H1 (cell line): ENCODE measurements at regions not wholly inside any gene's neighbourhood (a gene's known extent, or its start where the extent isn't known, plus 50 kb on each side); places are given as distances from the start of the nearest gene placed in this dataset.

Experiments
- CTCF ChIA-PET: fragments of 300-600 bp; sonication (Branson Sonifier 250); formaldehyde crosslinking; loops from one replicate; lab custom pipeline; 2021; ENCODE audit not compliant: partially characterized antibody; lab: Charles Lee
- POLR2A ChIA-PET: fragments of 300-600 bp; sonication (Branson Sonifier 250); formaldehyde crosslinking; loops from one replicate; lab custom pipeline; 2021; ENCODE audit warnings: inconsistent platforms; ENCODE audit not compliant: partially characterized antibody; lab: Charles Lee
- DNase-seq, 2 experiments: peaks; one replicate each; pipeline versions ENCODE4 v3.0.0 to v3.0.0-alpha.2; 2010 to 2022; ENCODE audit warnings: low spot score in 2 of 2, low read depth in 1 of 2, mixed read lengths in 1 of 2
- FAIRE-seq: peaks from 2 replicates; lab custom pipeline; 2011; peaks lifted over from hg19 to GRCh38; lab: Jason Lieb, UNC
- H2AFZ ChIP-seq: 2 replicates; pipeline ENCODE4 v1.8.1; 2012; ENCODE audit warnings: low read length, inconsistent platforms
- H2AK5ac ChIP-seq: 2 replicates; pipeline ENCODE4 v1.6.1; 2013; ENCODE audit warnings: low read depth, low read length
- H2BK120ac ChIP-seq: replicated peaks from 2 replicates; pipeline ENCODE3; 2013; ENCODE audit warnings: low read depth, low read length, inconsistent platforms
- H2BK12ac ChIP-seq: 2 replicates; pipeline ENCODE4 v1.6.1; 2013; ENCODE audit warnings: low read depth, low read length
- H2BK15ac ChIP-seq: 2 replicates; pipeline ENCODE4 v1.6.1; 2013; ENCODE audit warnings: low read length
- H2BK20ac ChIP-seq: 2 replicates; pipeline ENCODE4 v1.6.1; 2013; ENCODE audit warnings: low read length
- H2BK5ac ChIP-seq: 2 replicates; pipeline ENCODE4 v1.6.1; 2013; ENCODE audit warnings: low read depth, low read length
- H3K14ac ChIP-seq: 2 replicates; pipeline ENCODE4 v1.6.1; 2013; ENCODE audit warnings: inconsistent platforms; ENCODE audit not compliant: insufficient read length
- H3K18ac ChIP-seq: 2 replicates; pipeline ENCODE4 v1.6.1; 2013; ENCODE audit warnings: low read length; ENCODE audit errors: extremely low read depth
- H3K23ac ChIP-seq: 2 replicates; pipeline ENCODE4 v1.6.1; 2013; ENCODE audit warnings: inconsistent platforms; ENCODE audit not compliant: insufficient read length
- H3K23me2 ChIP-seq: 2 replicates; pipeline ENCODE4 v1.6.1; 2013; ENCODE audit warnings: low read depth, low read length
- H3K27ac ChIP-seq: 2 replicates; pipeline ENCODE4 v1.6.1; 2011; ENCODE audit warnings: low read depth, low read length, inconsistent platforms
- H3K27me3 ChIP-seq, 4 experiments: replicated peaks in 1 of 4; 1 replicate in 1 of 4; 2 replicates in 3 of 4; pipeline versions ENCODE4 v1.6.1 to v1.8.1; 2011 to 2013; ENCODE audit warnings: low read length in 3 of 4, mild to moderate bottlenecking in 3 of 4, inconsistent platforms in 2 of 4, mixed read lengths in 2 of 4, moderate library complexity in 1 of 4; ENCODE audit not compliant: control insufficient read depth in 3 of 4, insufficient read depth in 3 of 4; ENCODE audit errors: extremely low read depth in 1 of 4
- H3K36me3 ChIP-seq, 4 experiments: 2 replicates each; pipeline versions ENCODE4 v1.6.1 to v1.8.1; 2011 to 2013; ENCODE audit warnings: mild to moderate bottlenecking in 4 of 4, low read length in 3 of 4, moderate library complexity in 2 of 4, control low read depth in 1 of 4, inconsistent platforms in 1 of 4; ENCODE audit not compliant: insufficient read depth in 4 of 4, control insufficient read depth in 2 of 4
- H3K4ac ChIP-seq: replicated peaks from 2 replicates; pipeline ENCODE3; 2013; ENCODE audit warnings: low read length, low read depth, mixed read lengths, inconsistent platforms; ENCODE audit not compliant: insufficient read length
- H3K4me1 ChIP-seq, 4 experiments: replicated peaks in 1 of 4; 1 replicate in 1 of 4; 2 replicates in 3 of 4; pipeline versions ENCODE4 v1.6.1 to v1.8.1; 2011 to 2013; ENCODE audit warnings: low read length in 3 of 4, inconsistent platforms in 2 of 4, mixed read lengths in 1 of 4; ENCODE audit not compliant: insufficient read depth in 4 of 4, control insufficient read depth in 3 of 4
- H3K4me2 ChIP-seq, 2 experiments: 2 replicates each; pipeline versions ENCODE4 v1.6.1 to v1.8.1; 2011 to 2013; ENCODE audit warnings: low read depth in 2 of 2, low read length in 2 of 2, control low read depth in 1 of 2, inconsistent platforms in 1 of 2, mild to moderate bottlenecking in 1 of 2; ENCODE audit not compliant: insufficient read depth in 1 of 2
- H3K4me3 ChIP-seq, 4 experiments: fragments of 200-600, 300-600 bp in 1 of 4; sonication (generic), shearing (Covaris generic), sonication (Bioruptor Twin) in 1 of 4; 2 replicates each; pipeline versions ENCODE4 v1.5.1 to v1.8.1; 2011 to 2016; ENCODE audit warnings: low read length in 4 of 4, low read depth in 3 of 4, control low read depth in 2 of 4, inconsistent platforms in 2 of 4, mild to moderate bottlenecking in 2 of 4, mixed read lengths in 1 of 4, moderate library complexity in 1 of 4; ENCODE audit not compliant: insufficient read depth in 2 of 4; ENCODE audit errors: extremely low read depth in 1 of 4
- H3K56ac ChIP-seq: replicated peaks from 2 replicates; pipeline ENCODE3; 2013; ENCODE audit warnings: low read depth, mild to moderate bottlenecking, mixed read lengths, low read length, inconsistent platforms; ENCODE audit not compliant: insufficient read length
- H3K79me1 ChIP-seq: 2 replicates; pipeline ENCODE4 v1.6.1; 2013; ENCODE audit warnings: low read depth, low read length, control low read depth
- H3K79me2 ChIP-seq, 2 experiments: 2 replicates each; pipeline versions ENCODE4 v1.6.1 to v1.8.1; 2012 to 2013; ENCODE audit warnings: low read length in 2 of 2, mild to moderate bottlenecking in 2 of 2, inconsistent platforms in 1 of 2; ENCODE audit not compliant: insufficient read depth in 2 of 2, control insufficient read depth in 1 of 2
- H3K9ac ChIP-seq, 4 experiments: replicated peaks in 1 of 4; 1 replicate in 1 of 4; 2 replicates in 3 of 4; pipeline versions ENCODE4 v1.6.1 to v1.8.1; 2011 to 2013; ENCODE audit warnings: low read depth in 3 of 4, low read length in 3 of 4, control low read depth in 2 of 4, mild to moderate bottlenecking in 2 of 4, moderate library complexity in 2 of 4, inconsistent platforms in 1 of 4; ENCODE audit errors: extremely low read depth in 1 of 4
- H3K9me3 ChIP-seq, 2 experiments: 2 replicates each; pipeline versions ENCODE4 v1.6.1 to v1.8.1; 2012 to 2013; ENCODE audit warnings: mild to moderate bottlenecking in 2 of 2, moderate library complexity in 2 of 2, control low read depth in 1 of 2, inconsistent platforms in 1 of 2, low read depth in 1 of 2, low read length in 1 of 2, mixed read lengths in 1 of 2; ENCODE audit not compliant: insufficient read depth in 2 of 2
- H4K20me1 ChIP-seq, 2 experiments: replicated peaks in 1 of 2; 2 replicates each; pipeline versions ENCODE3 to v1.8.1; 2011 to 2013; ENCODE audit warnings: inconsistent platforms in 2 of 2, low read length in 2 of 2, mild to moderate bottlenecking in 1 of 2; ENCODE audit not compliant: insufficient read depth in 2 of 2, control insufficient read depth in 1 of 2
- H4K5ac ChIP-seq: 2 replicates; pipeline ENCODE4 v1.6.1; 2013; ENCODE audit warnings: low read length, low read depth, mixed read lengths, inconsistent platforms; ENCODE audit not compliant: insufficient read length
- H4K8ac ChIP-seq: 2 replicates; pipeline ENCODE4 v1.8.0; 2013; ENCODE audit warnings: mild to moderate bottlenecking, moderate library complexity, low read length, inconsistent platforms; ENCODE audit not compliant: insufficient read depth; ENCODE audit errors: extremely low read depth
- H4K91ac ChIP-seq: replicated peaks from 2 replicates; pipeline ENCODE3; 2013; ENCODE audit warnings: low read length, mixed read lengths, inconsistent platforms; ENCODE audit not compliant: insufficient read length
- BCL11A ChIP-seq, 2 experiments: IDR thresholded peaks; one replicate each; pipeline ENCODE4 v1.6.1; 2011; ENCODE audit warnings: low read depth in 2 of 2, low read length in 2 of 2, mild to moderate bottlenecking in 2 of 2
- CBX5 ChIP-seq: fragments of 300-800, 300-1000 bp; sonication (generic); IDR thresholded peaks from 2 replicates; pipeline ENCODE4 v1.7.1; 2016; ENCODE audit warnings: antibody characterized with exemption, low read length, low read depth
- CBX8 ChIP-seq: fragments of 300-800, 300-1000 bp; sonication (generic); IDR thresholded peaks from 2 replicates; pipeline ENCODE4 v1.7.1; 2016; ENCODE audit warnings: low read depth, low read length, borderline replicate concordance
- CHD2 ChIP-seq: IDR thresholded peaks from 2 replicates; pipeline ENCODE4 v1.6.1; 2012; ENCODE audit warnings: low read length, improper control_type of control experiment
- CREB1 ChIP-seq: IDR thresholded peaks from 2 replicates; pipeline ENCODE4 v1.6.1; 2012; ENCODE audit warnings: inconsistent platforms
- EZH2 ChIP-seq: fragments of 200-600 bp; sonication (generic); IDR thresholded peaks from 2 replicates; pipeline ENCODE4 v1.7.1; 2012; ENCODE audit warnings: low read depth, mild to moderate bottlenecking, moderate library complexity, low read length, inconsistent platforms; ENCODE audit not compliant: severe bottlenecking
- FOSL1 ChIP-seq: IDR thresholded peaks from 2 replicates; pipeline ENCODE4 v1.6.1; 2011; ENCODE audit warnings: mild to moderate bottlenecking, low read depth, low read length, moderate library complexity; ENCODE audit not compliant: insufficient read depth
- HDAC6 ChIP-seq: IDR thresholded peaks from one replicate; pipeline ENCODE4 v1.7.1; 2012; ENCODE audit warnings: low read depth, mild to moderate bottlenecking, inconsistent platforms, low read length, moderate library complexity
- POLR2AphosphoS5 ChIP-seq: IDR thresholded peaks from 2 replicates; pipeline ENCODE4 v1.6.1; 2011; ENCODE audit warnings: low read depth, low read length
- RXRA ChIP-seq: IDR thresholded peaks from 2 replicates; pipeline ENCODE4 v1.6.1; 2011; ENCODE audit warnings: low read depth, mild to moderate bottlenecking, low read length, moderate library complexity; ENCODE audit not compliant: insufficient read depth
- SRF ChIP-seq: IDR thresholded peaks from 2 replicates; pipeline ENCODE4 v1.6.1; 2011; ENCODE audit warnings: mild to moderate bottlenecking, low read depth, low read length, moderate library complexity
- TEAD4 ChIP-seq: IDR thresholded peaks from 2 replicates; pipeline ENCODE4 v1.6.1; 2012; ENCODE audit warnings: low read depth, low read length, inconsistent platforms, mixed read lengths
- WGBS, 2 experiments: shearing (Covaris generic) in 1 of 2; methylation state at CpG; one replicate each; pipeline versions ENCODE4 v1.1.6 to v1.1.7; 2013 to 2015; ENCODE audit warnings: low lambda C conversion rate in 2 of 2, mixed read lengths in 2 of 2, inconsistent platforms in 1 of 2, low coverage in 1 of 2, missing lambda C conversion rate in 1 of 2; ENCODE audit not compliant: insufficient replicate concordance in 2 of 2, insufficient coverage in 1 of 2, insufficient read length in 1 of 2; ENCODE audit errors: extremely low coverage in 1 of 2, missing lambda C conversion rate in 1 of 2; 5-methylcytosine and 5-hydroxymethylcytosine counted together

DNA sequence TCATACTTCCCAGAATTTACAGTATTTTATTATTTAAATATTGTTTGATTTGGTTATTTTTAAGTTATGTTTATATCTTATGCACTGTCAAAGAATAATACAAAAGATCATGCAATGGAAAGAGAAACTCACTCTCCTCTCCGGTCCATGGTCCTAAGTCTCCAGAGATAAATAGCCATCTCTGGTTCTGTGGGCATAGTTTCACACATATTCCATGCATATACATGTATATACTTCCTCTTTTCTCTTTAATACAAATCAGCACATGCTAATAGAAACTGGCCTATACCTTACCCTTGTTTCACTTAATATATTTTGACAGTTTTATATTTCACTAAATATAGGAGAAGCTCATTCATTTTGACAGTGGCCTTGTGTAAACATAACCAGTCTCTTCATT is 901.7 kb upstream of the CITED2 start:
- no peak overlapping the region for H3K56ac ChIP-seq
- no peaks in the 10 kb centered on the region for H3K36me3 ChIP-seq
- CTCF ChIA-PET = interaction anchor here (0.6 kb wide), 1 partner anchor 92 kb away, joined by 5 read pairs; no protein-coding TSS in a partner anchor
- no peak overlapping the region for H4K5ac ChIP-seq
- H2BK120ac ChIP-seq = no peak overlapping the region
- H3K14ac ChIP-seq = no peak overlapping the region
- H4K8ac ChIP-seq = no peak overlapping the region
- TF ChIP-seq RXRA (no peak), CREB1 (no peak), CBX8 (no peak), CHD2 (no peak), FOSL1 (no peak), EZH2 (no peak), POLR2AphosphoS5 (no peak), CBX5 (no peak), SRF (no peak), BCL11A (IDR thresholded peaks at IDR 0.05; ENCODE audit: low read depth in 2 of 2, low read length in 2 of 2) (no peak), HDAC6 (no peak), TEAD4 (no peak)
- H2BK12ac ChIP-seq = no peak overlapping the region
- FAIRE-seq (no peak), DNase-seq (no peak)
- no peak overlapping the region for H3K9ac ChIP-seq
- peaks cover 1% of the 10 kb centered on the region; the same call in 1 of the 2 replicates for H3K23me2 ChIP-seq
- no peaks in the 10 kb centered on the region for H3K9me3 ChIP-seq
- H2BK20ac ChIP-seq = no peak overlapping the region
- no peaks in the 10 kb centered on the region for H3K79me2 ChIP-seq
- no peak overlapping the region for H3K4me3 ChIP-seq
- H4K91ac ChIP-seq = no peak overlapping the region
- no peak overlapping the region for H2AK5ac ChIP-seq
- H3K23ac ChIP-seq = no peak overlapping the region
- no peaks in the 10 kb centered on the region for H4K20me1 ChIP-seq
- H3K18ac ChIP-seq = no peak overlapping the region
- no peaks in the 10 kb centered on the region for H3K4me1 ChIP-seq
- no peak overlapping the region for H2AFZ ChIP-seq
- H2BK15ac ChIP-seq = no peak overlapping the region
- POLR2A ChIA-PET = no interaction called here
- no peak overlapping the region for H2BK5ac ChIP-seq
- no peak overlapping the region for H3K4me2 ChIP-seq
- WGBS, 2 experiments = 100% methylated on average over 1 of the region's 1 CpG; no CpG with 5 or more reads in 1 of the 2 experiments
- H3K79me1 ChIP-seq = no peaks in the 10 kb centered on the region
- no peak overlapping the region for H3K27ac ChIP-seq
- no peak overlapping the region for H3K4ac ChIP-seq
- no peaks in the 10 kb centered on the region for H3K27me3 ChIP-seq
